NCI-H460 (cell line): ENCODE measurements at regions not wholly inside any gene's neighbourhood (a gene's known extent, or its start where the extent isn't known, plus 50 kb on each side); places are given as distances from the start of the nearest gene placed in this dataset.

Experiments used
- DNase-seq: peaks from one replicate; pipeline ENCODE4 v3.0.0-alpha.2; 2016; ENCODE audit warnings: low read depth; ENCODE audit errors: extremely low read depth

GRCh38 chr18:8942909-8943545 lies 159.5 kb upstream of the NDUFV2 start:
- DNase-seq: no peak

- no peak for DNase-seq
These were observed 158.3 kb upstream of the NDUFV2 start for GRCh38 chr18:8943900-8944870.

GRCh38 chr18:8944871-8945245 lies 157.6 kb upstream of the NDUFV2 start:
- no peak for DNase-seq

GRCh38 chr18:8945514-8945913 lies 157.0 kb upstream of the NDUFV2 start:
- DNase-seq: no peak

- DNase-seq: no peak
These were observed 156.2 kb upstream of the NDUFV2 start for GRCh38 chr18:8946066-8946838.

GRCh38 chr18:8947566-8947965 lies 154.9 kb upstream of the NDUFV2 start:
- DNase-seq: no peak

- no peak for DNase-seq
These were observed 154.5 kb upstream of the NDUFV2 start for GRCh38 chr18:8948011-8948410.

- peak; percentile 26 for DNase-seq
These were observed 153.9 kb upstream of the NDUFV2 start for GRCh38 chr18:8948471-8949149.

- DNase-seq: no peak
These were observed 153.3 kb upstream of the NDUFV2 start for GRCh38 chr18:8949206-8949605.

GRCh38 chr18:8951491-8951890 lies 151.0 kb upstream of the NDUFV2 start:
- DNase-seq: no peak

GRCh38 chr18:8952174-8952573 lies 150.3 kb upstream of the NDUFV2 start:
- DNase-seq: no peak

GRCh38 chr18:8952769-8953760 lies 149.4 kb upstream of the NDUFV2 start:
- no peak for DNase-seq

- no peak for DNase-seq
These were observed 144.8 kb upstream of the NDUFV2 start for GRCh38 chr18:8957731-8958130.

- no peak for DNase-seq
These were observed 143.8 kb upstream of the NDUFV2 start for GRCh38 chr18:8958660-8959059.

GRCh38 chr18:8959551-8960135 lies 142.9 kb upstream of the NDUFV2 start:
- DNase-seq: no peak

- no peak for DNase-seq
These were observed 141.5 kb upstream of the NDUFV2 start for GRCh38 chr18:8960740-8961657.

- DNase-seq: no peak
These were observed 140.2 kb upstream of the NDUFV2 start for GRCh38 chr18:8962192-8962779.
